ENCODE measurements at regions not wholly inside any gene's neighbourhood (a gene's known extent, or its start where the extent isn't known, plus 50 kb on each side); places are given as distances from the start of the nearest gene placed in this dataset.

DNA sequence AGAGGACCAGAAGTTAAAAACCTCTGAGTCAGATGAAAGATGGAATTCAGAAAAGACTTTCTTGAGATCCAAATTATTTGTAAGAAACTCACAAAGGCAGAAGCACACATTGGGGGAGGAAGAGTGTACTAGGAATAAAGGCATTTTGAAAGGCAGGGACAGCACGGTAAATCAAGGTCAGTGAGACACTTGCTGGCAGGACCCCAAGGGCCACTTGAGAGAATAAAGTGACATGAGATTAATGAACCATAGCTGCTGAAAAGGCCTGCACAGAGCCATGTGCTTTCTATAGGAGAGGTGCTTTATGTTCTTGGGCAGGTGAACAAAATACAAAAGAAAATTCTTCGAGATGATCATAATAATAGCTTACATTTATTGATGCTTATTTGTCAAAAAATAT is 929.9 kb upstream of the MBL2 start:
- TF ChIP-seq, protein P1, sequence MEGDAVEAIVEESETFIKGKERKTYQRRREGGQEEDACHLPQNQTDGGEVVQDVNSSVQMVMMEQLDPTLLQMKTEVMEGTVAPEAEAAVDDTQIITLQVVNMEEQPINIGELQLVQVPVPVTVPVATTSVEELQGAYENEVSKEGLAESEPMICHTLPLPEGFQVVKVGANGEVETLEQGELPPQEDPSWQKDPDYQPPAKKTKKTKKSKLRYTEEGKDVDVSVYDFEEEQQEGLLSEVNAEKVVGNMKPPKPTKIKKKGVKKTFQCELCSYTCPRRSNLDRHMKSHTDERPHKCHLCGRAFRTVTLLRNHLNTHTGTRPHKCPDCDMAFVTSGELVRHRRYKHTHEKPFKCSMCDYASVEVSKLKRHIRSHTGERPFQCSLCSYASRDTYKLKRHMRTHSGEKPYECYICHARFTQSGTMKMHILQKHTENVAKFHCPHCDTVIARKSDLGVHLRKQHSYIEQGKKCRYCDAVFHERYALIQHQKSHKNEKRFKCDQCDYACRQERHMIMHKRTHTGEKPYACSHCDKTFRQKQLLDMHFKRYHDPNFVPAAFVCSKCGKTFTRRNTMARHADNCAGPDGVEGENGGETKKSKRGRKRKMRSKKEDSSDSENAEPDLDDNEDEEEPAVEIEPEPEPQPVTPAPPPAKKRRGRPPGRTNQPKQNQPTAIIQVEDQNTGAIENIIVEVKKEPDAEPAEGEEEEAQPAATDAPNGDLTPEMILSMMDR (IDR thresholded peaks at IDR 0.05), result no peak
- TF ChIP-seq POLR2A (IDR thresholded peaks at IDR 0.05), result no peak

Measured in esophagus squamous epithelium (tissue), 4 donors.